Astrocyte (in vitro differentiated cells and primary cell): ENCODE measurements at regions not wholly inside any gene's neighbourhood (a gene's known extent, or its start where the extent isn't known, plus 50 kb on each side); places are given as distances from the start of the nearest gene placed in this dataset.

ENCODE experiments used
- CTCF ChIP-seq: IDR thresholded peaks from 2 replicates; pipeline ENCODE4 v1.5.1; 2011; ENCODE audit warnings: low read depth, mild to moderate bottlenecking, inconsistent platforms, low read length, moderate library complexity; ENCODE audit not compliant: insufficient read depth
- EZH2 ChIP-seq: IDR thresholded peaks from 2 replicates; pipeline ENCODE4 v1.6.1; 2012; ENCODE audit warnings: mild to moderate bottlenecking, low read length, inconsistent platforms; ENCODE audit not compliant: insufficient read depth

GRCh38 chr11:25327656-25328055 is 830.8 kb downstream of the LUZP2 start:
- TF ChIP-seq EZH2 (no peak), CTCF (no peak)
